ENCODE measurements at regions not wholly inside any gene's neighbourhood (a gene's known extent, or its start where the extent isn't known, plus 50 kb on each side); places are given as distances from the start of the nearest gene placed in this dataset.

DNA sequence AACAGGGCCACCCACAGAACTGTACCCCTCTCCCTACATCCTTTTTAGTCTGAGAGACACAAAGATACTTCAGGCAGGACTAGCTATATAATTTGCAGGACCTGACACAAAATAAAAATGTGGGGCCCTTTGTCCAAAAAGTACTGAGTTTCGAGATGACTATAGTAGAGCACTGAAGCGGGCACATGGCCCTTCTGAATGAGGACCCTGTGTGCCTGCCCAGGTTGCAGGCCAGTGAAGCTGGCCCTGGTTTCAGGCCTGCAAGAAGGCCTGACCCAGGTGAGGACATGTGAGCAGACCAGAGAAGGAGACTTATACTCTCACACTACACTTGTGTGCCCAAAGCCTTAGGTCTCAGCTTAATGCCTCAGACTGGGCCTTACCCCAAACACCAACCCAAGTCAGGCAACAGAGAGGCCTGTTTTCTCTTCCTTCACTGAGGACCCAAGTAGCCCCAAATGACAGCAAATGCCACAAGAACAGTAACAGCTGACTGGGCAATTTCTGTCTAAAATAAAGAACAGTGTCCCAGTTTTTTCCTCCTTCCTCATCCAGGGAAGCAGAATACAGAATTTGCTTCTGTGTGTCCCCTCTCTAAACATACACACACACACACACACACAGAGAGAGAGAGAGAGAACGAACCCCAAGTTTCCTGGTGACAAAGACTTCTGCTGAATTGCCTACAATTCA is 100.9 kb upstream of the ARHGEF3 start:
- no peak for DNase-seq (ENCODE audit: low read depth in 2 of 2, low spot score in 1 of 2)

DNA sequence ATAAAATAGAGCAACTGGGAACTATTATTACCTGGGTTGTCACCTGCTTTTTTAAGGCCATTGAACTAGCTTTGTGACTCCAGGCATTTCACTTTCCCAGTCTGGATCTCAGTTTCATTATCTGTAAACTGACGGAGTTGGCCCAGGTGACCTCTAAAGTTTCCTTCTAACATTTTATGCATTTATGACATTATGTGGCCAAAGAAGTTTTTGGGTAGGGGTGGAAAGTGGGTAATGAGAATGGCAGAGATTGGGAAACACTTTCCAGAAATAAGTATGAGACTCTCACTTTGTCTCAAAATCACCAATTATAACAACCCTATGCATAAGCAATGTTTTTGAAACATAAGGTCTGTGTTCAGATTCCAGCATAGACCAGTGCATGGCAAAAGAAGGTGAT is 99.1 kb upstream of the ARHGEF3 start:
- no peak for DNase-seq (ENCODE audit: low read depth in 2 of 2, low spot score in 1 of 2)

DNA sequence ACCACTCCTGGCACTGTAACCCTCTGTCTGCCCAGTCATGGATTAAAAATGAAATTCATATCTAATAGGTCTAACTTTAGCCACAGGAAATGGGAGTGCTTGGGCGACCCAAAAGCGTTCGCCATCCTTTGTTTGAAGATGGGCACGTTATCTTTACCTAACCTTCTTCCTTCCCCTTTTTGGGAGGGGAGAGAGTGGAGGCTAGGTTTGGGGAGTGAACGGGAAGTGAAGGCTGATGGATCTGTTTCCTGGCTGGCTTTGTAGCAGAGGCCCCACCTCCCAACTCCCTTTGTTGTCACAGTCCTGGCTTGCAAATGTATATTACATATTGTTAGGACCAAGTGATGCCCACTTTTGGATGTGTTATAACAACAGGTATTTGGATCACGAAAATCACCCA is 98.1 kb upstream of the ARHGEF3 start:
- DNase-seq (ENCODE audit: low read depth in 2 of 2, low spot score in 1 of 2): no peak

DNA sequence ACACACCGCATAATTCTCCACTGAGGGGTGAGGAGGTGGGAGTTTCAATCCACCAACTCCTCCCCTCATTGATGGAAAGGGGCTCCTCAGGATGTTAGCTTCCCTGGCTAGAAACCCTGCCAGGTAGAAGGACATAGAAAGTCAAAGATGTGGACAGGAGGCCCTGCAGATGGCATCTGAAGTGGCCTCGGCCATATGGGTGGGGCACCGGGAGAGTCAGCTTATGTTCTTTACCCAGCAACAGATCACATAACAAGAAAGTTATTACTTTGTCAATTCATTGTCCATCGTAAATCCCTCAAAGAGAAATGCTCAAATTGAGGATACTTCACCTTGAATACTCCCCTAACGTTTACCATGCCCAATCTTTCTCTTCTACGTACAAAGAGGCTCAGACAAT is 97.3 kb upstream of the ARHGEF3 start:
- DNase-seq (ENCODE audit: low read depth in 2 of 2, low spot score in 1 of 2): no peak

DNA sequence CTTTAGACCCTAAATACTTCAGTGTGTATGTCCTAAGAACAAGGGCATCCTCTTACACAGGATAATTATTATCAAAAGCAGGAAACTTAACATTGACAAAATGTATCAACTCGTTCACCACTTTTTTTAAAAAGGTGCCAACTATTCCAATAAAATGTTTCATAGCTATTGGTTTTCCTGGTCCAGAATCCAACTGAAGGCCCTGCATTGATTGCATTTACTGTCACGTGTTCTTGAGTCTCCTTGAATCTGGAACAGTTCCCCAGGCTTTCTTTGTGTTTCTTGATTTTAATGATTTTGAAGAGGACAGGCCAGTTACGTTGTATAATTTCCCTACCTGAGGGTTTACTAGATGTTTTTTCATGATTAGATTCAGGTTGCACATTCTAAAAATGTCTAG is 94.6 kb upstream of the ARHGEF3 start:
- DNase-seq (ENCODE audit: low read depth in 2 of 2, low spot score in 1 of 2): no peak

DNA sequence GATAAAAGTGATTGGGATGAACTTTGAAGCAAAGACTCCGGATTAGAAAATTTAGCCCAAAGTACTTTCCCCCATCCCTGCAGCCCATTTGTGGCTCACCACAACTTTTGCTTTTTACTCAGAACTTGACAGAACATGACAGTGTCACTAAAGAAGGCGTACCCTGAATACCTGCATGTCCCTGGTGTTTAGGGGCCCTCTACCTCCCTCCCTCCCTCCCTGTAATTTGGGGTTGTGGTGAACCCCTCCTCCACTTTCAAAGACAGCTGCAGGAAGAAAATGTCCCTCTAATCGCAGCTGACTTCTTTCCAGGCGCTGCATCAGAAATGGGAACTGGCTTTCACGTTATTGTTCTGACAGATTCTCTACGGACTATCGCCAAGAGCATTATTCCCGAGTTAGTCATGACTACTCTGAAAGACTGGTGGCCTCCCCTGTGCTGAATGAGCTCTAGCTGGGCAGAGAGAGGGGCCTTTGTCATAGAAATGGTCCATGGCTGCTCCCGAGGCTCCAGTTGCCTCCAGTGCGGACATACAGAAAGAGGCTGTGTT is 93.2 kb upstream of the ARHGEF3 start:
- no peak for DNase-seq (ENCODE audit: low read depth in 2 of 2, low spot score in 1 of 2)

DNA sequence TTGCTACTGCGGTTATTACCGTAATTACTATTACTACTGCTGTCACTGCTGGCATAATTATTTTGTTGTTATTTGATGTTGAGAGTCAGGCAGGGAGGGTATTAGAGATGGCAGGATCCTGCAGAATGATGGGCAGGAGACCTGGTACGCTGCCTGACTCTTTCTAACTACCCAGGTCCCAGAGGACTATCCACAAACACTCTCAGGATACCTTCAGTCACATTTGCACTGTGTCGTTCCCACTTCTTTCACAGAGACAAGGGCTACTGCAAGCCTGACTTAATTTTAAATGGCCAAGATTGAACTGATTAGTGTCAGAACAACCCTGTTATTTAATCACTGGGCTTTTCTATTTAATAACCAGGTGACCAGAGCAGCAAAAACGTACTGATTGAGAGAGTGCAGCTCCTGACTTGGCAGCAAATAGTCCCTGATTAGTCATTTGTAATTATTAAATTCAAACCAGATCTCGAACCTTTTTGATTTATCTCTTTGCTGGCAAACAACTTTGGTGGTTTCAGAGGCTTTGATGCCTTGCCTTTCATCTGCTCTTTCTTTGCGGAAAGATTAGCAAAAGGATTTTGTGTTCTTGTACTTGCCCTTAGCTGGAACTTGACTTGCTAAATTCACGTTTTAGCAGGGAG is 88.8 kb upstream of the ARHGEF3 start:
- no peak for DNase-seq (ENCODE audit: low read depth in 2 of 2, low spot score in 1 of 2)

DNA sequence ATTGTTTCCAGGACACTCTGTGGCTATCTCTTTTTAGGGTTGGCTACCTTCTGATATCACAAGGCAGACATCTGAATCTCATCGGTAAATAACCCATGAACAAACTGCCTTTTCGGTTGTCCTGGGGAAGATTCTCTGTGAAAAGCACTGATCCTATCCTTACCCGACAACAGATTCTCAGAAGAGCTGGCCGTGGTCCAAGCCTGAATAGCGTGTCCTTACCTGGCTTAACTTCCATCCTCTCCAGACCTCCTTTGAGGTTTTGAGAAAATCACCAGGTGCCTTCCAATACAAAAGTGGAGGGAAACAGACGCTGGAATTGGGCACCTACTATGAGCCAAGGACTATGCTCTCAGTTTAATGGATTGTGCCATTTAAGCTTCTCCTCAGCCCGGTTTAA is 87.4 kb upstream of the ARHGEF3 start:
- DNase-seq (ENCODE audit: low read depth in 2 of 2, low spot score in 1 of 2): no peak

DNA sequence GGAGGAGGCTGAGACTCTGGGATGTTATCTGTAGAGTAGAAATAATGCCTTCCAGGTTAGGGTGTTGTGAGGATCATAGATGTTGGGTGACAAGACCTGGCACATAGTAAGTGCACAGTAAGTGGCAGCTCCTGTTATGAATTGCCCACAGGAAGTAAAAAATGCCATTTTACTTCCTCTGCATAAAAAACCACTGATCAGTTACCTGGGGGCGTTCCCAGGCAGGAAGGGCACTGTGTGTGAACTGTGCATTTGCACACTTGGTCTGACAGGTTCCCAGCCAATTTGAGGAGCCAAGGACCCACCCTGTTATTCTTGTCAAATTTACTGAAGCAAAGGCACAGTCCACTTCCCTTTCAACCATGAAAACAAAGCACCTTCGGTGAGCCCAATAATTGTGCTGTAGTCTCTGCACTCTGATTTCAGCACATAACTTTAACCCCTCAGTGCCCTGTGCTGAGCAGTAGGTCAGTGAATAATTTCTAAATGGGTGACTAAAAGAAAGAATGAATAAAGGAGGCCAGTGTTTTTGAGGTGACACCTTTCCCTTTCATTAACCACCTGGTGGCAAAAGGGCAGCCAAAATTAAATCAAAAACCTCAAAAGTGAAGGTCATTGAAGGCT is 85.8 kb upstream of the ARHGEF3 start:
- no peak for DNase-seq (ENCODE audit: low read depth in 2 of 2, low spot score in 1 of 2)

DNA sequence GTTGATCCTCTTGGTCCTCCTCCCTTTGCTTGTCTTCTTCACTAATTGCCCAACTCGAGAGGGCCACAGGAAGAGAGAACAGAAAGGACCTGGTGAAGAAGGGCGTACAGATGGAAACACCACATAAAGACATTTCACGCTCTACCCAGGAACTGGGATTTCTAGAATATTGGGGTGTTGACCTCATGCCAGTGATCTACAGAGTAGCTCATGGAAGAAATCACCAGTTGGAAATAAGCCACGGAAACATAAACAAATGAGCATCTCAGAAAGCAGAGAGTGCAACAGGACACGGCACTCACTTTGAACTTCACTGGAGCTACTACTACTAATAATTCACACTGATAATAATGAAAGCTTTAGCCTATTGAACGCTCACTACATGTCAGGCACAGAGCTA is 84.6 kb upstream of the ARHGEF3 start:
- DNase-seq (ENCODE audit: low read depth in 2 of 2, low spot score in 1 of 2): no peak

DNA sequence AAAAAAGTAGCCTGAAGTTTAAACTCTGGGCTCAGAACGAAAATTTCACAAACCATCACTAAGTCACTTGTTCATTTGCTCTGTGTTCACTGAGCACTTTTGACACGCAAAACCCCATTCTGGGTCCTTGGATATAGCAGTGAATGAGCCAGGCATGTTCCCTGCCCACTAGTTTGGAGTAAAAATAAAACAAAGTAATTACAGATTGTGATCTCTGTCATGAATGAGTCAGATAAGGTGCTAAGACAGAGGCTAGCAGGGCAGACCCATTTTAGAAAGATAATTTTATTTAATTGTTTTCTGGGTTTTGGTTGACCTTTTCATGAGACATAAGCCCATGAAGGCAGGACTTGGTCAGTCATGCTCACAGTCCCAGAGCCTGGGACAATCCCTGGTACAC is 84.1 kb upstream of the ARHGEF3 start:
- no peak for DNase-seq (ENCODE audit: low read depth in 2 of 2, low spot score in 1 of 2)

DNA sequence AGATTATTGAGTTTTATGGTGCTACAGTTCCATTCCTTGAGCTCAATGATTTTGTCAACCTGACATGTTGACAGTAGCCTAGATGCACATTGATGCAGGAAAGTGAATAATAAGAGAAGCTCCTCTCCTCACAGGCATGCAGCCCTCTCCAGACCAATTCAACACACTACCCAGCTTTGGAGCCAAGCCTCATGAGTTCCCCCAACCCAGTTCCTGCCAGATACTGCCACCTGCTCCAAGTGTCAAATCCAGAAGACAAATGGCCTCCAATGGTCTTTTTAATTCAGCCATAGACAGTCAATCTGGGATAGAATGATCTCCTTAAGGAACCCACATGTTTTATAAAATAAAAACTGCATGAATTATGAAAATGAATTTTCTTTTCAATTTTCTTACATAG is 83.7 kb upstream of the ARHGEF3 start:
- no peak for DNase-seq (ENCODE audit: low read depth in 2 of 2, low spot score in 1 of 2)

DNA sequence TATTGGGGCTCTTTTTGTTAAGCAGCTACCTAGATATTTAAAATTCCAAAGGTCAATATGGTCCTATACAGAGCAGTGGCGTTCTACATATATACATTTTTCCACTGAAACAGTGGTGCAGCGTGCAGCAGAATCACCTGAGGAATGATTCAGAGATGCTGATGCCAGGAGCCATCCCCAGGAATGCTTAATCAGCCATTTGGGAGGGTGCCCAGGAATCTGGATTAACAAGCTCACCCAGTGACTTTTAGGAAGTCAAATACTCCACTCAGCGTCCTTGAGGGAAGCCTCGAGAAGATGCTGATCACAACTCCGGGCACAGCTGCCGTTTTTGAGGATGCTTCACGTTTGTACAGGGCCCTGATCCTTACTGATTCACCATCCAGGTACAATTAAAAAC is 82.6 kb upstream of the ARHGEF3 start:
- no peak for DNase-seq (ENCODE audit: low read depth in 2 of 2, low spot score in 1 of 2)

DNA sequence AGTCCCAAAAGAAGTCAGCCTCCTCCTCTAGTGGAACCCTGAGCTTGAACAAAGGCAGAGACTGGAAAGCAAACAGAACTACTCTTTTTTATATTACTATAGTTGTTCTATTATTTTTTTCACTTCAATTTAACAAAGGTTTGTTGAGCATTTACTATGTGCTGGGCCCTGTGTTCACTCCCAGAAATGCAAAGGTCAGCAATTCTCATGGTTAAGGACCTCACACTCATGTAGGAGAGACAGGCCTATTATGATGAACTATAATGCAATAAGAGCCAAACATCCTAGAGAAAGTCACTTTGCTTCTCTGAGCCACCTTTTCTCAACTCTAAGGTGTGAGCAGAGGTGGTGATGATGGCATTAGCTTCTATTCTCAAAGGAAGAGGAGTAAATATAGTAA is 82.1 kb upstream of the ARHGEF3 start:
- DNase-seq (ENCODE audit: low read depth in 2 of 2, low spot score in 1 of 2): no peak

DNA sequence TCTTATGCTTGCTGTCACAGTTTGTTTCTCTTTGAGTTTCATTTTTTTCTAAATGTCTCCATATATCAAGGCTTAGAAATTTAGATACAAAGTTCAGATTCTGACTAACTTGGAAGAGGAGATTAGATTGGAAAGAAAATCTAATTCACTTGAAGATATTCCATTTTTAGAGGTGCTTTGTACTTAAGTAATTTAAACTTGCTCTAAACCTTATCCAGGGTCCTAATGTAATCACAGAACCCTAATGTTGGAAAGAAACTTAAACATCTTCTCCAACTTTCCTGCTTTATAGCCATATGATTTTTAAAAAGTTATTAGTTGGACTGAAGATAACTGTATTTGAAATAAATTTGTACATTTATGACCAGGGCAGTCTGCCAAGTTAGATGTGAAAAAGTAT is 81.1 kb upstream of the ARHGEF3 start:
- no peak for DNase-seq (ENCODE audit: low read depth in 2 of 2, low spot score in 1 of 2)

DNA sequence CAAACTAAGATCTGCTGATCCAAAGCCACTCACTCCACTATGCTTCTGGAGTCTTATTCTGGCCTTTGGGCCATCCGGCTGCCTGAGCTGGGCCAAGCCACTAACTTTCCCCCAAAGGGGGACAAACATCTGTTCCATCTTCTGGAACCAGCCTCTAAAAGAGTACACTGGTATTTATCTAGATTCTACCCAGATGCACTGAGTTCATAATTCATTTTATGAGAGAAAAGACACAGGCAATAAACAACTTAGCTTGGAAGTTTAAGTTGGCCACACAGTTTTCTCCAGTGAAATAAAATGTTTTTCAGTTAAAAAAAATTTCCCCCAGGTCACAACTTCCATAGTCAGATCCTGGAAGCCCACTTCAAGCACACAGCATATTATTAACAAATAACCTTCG is 80.1 kb upstream of the ARHGEF3 start:
- DNase-seq (ENCODE audit: low read depth in 2 of 2, low spot score in 1 of 2): no peak

DNA sequence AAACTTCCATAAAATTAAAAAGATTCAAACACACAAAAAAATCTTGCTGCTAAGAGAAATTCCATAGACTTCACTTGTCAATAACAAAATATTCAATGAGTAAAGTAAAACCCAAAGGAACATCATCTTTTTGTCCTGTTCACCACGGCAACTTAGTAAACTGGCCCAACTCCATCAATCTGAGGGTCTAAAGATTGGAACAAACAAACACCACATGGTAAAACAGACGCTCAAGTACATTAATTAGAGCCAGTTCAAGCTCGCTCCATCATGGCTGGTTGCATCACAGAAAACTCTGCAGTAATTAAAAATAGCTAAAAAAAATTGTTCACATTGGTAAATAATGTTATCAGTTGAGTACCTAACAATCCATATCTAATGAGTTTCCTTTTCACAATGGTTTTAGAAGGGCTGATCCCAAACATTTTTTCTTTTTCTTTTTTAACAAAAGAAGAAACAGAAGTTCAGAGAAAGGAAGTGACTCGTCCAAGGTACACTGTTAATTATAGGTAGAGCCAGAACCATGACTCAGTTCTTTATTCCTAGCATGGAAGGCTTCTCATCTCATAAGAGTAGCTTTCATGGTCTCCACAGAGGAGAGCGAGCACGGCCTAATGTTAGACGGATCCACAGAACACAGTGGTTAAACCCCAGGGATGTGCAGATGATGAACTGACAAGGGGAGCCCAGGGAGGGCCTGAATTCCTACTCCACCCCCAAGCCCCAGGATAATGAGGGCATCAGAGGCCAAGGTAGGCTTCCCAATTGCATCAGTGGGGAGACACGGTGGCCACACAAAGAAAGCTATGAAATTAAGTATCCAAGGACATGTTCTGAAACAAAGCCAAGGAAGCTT is 79.2 kb upstream of the ARHGEF3 start:
- DNase-seq (ENCODE audit: low read depth in 2 of 2, low spot score in 1 of 2): no peak

DNA sequence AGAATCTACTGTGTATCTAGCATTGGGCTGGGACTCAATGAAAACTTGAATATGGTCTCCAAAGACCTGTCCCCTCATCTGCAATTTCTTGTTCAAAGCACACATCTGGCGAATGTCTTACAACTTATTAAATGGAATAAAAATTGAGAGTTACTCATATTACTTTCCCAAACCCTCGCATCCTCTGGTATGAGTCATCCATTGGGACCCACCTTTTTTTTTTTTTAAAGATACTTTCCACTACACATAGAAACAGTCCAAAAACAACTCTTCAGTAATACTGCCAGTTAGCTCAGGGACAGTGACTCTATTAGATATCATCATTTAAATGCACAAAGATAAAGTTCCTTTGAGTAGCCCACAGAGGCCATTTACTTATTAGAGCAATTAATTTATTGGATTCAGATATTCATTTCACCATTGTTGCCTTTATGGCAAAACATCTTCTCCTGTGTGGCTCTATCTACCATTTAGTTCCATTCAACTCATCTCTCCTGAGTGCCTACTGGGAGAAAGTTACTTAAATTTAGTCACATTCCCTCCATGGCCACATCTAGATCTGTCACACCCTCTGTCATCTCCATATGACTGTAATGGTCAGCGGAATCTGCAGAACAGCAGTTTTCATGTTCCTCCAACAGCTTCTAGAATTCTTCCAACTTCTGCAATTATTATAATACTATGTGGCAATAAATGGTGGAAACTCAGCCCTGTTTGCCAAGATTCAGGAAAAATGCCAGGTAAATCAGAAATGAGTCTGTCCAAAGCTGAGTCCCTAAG is 77.9 kb upstream of the ARHGEF3 start:
- DNase-seq (ENCODE audit: low read depth in 2 of 2, low spot score in 1 of 2): no peak

DNA sequence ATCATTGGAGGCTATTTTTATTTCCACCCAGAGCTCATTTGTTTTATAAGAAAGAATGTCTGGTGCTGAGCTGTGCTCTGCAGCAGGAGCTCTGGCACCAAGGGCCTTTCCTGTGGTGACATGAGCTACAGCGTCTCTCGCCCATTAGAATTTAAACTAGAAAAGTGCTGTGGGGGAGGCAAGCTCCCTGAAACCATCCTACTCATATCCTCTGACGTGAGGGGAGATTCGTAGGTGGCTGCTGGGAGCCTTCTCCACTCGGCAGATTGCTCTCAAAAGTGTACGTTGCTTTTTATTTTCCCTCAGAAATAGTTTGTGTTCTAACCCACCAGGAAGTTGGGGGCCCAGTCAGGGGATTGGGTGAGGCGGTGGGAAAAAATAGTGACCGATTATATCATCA is 76.3 kb upstream of the ARHGEF3 start:
- no peak for DNase-seq (ENCODE audit: low read depth in 2 of 2, low spot score in 1 of 2)

DNA sequence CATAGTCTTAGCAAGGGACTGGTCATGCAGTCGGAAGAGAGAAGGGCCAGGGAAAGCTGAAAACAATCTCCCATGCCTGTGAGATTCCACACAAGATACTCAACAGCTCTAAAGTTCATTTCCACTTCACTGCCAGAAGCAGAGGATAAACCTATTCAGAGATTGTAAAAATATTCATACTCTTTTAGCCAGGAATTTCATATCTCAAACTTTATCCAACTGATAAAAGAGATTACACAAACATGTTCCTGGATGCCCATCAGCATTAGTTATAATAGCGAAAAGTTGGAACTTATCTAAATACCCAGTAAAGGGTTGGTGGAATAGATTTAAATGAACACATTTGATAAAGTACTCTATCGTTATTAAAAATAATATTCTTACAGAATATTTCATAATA is 75.2 kb upstream of the ARHGEF3 start:
- DNase-seq (ENCODE audit: low read depth in 2 of 2, low spot score in 1 of 2): no peak

DNA sequence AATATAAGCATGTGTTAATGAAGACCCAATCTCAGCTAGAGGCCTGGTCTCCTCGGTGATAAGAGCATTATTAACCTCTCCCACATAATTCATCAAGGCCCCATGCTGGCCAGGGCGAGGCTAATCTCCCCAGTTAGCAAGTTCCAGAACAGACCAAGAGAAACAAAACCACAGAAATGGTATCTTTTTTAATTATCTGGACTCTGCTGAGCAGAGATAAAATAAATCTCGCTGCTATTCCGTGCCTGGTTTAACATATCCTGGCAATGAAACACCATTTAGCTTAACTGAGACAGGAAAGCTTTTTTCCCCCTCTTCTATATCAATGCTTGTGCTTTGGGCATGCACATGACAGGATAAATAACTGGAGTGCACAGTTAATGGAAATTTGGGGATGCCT is 72.5 kb upstream of the ARHGEF3 start:
- no peak for DNase-seq (ENCODE audit: low read depth in 2 of 2, low spot score in 1 of 2)
